IPS-18c (cell line): ENCODE measurements at regions not wholly inside any gene's neighbourhood (a gene's known extent, or its start where the extent isn't known, plus 50 kb on each side); places are given as distances from the start of the nearest gene placed in this dataset.

Source experiments
- H3K4me3 ChIP-seq: 2 replicates; pipeline ENCODE4 v1.7.0; 2013; ENCODE audit warnings: low read depth, mild to moderate bottlenecking, low read length, moderate library complexity; ENCODE audit not compliant: insufficient read depth
- H3K9me3 ChIP-seq: one replicate; pipeline ENCODE4 v1.6.1; 2013; ENCODE audit warnings: mild to moderate bottlenecking, low read length, moderate library complexity; ENCODE audit not compliant: control insufficient read depth, insufficient read depth

DNA sequence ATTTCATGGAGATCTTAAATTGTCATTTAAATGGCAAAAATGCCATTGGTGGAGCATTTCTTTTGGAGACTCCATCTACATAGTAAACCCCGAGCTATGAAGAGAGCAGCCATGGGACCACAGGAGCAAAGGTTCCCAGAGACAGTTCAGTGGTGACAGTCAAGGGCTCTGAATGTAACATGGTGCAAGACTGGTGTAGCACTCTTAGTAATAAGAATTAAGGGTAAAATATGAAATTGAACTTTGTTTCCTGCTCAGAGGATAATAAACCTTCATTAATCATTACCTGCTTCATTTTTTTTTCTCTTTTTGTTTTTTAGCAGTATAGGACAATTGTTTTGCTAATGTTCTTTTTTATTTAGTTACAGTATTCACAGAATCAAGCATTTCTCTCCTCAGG, 717.5 kb upstream of the POM121L12 start:
- no peaks in the 10 kb centered on the region for H3K9me3 ChIP-seq
- no peak overlapping the region for H3K4me3 ChIP-seq

DNA sequence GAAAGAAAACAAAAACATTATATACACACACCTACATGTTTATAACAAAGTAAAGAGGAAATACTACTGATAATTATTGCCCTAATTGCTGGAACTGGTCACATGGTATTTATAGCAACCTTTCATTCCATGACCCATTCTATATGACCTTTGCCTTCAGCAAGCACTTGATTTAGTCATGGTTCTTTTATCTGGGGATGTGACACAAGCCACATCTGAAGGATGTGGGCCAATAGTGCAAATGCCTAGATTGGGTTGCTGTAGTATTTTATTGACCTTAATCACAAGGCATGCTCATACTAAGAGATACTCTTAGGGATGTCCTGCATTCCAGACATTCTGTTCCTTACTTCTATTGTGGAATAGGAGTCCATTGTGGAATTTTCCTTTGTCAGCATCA, 723.5 kb upstream of the POM121L12 start:
- Histone ChIP-seq H3K4me3 (no peak overlapping the region), H3K9me3 (no peaks in the 10 kb centered on the region)

DNA sequence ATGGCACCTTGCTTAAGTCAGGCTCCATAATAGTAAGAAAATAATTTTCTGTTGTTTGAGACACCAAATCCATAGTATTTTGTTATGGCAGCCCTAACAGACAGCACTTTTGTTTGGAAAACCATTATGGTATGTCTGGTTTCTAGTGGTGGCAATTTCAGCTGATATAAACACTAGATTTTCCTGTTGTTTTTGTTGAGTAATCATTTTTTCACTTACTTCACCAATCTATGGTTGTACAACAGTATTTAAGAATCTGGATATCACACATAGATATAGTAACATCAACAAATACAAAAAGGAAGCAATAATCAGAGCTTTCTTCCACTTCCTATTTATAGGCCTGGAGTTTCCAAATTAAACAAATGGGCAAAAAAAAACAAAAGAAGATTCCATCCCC, 725.8 kb upstream of the POM121L12 start:
- H3K9me3 ChIP-seq = no peaks in the 10 kb centered on the region
- no peak overlapping the region for H3K4me3 ChIP-seq

DNA sequence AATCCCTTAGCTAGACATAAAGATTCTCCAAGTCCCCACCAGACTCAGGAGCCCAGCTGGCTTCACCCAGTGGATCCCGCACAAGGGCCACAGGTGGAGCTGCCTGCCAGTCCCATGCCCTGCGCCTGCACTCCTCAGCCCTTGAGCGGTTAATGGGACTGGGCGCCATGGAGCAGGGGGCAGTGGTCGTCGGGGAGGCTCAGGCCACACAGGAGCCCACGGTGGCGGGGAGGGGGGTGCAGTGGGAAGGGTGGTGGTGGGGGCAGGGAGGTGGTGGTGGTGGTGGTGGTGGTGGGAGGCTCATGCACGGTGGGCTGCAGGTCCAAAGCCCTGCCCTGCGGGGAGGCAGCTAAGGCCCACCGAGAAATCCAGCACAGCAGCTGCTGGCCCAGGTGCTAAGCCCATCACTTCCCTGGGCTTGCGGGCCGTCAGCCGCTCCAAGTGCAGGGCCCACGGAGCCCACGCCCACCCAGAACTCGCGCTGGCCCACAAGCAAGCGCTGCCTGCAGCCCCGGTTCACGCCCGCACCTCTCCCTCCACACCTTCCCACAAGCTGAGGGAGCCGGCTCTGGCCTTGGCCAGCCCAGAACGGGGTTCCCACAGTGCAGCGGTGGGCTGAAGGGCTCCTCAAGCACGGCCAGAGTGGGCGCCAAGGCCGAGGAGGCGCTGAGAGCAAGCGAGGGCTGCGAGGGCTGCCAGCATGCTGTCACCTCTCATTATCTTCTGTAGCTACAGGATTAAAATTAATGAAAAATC, 732.5 kb upstream of the POM121L12 start:
- H3K9me3 ChIP-seq = no peaks in the 10 kb centered on the region
- no peak overlapping the region for H3K4me3 ChIP-seq

DNA sequence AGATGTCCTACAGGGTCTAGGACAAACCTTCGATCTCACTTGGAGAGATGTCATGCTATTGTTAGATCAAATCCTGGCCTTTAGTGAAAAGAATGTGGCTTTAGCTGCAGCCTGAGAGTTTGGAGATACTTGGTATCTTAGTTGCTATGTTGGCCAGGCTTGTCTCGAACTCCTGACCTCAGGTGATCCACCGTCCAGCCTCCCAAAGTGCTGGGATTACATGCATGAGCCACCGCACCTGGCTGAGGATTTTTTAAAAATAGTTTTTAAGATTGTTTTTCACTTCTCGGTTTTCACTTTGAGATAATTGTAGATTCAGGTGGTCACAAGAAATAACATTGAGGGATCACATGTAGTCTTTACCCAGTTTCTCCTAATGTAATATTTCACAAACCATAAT, 738.3 kb upstream of the POM121L12 start:
- Histone ChIP-seq H3K9me3 (peaks cover 5% of the 10 kb centered on the region), H3K4me3 (no peak overlapping the region)

DNA sequence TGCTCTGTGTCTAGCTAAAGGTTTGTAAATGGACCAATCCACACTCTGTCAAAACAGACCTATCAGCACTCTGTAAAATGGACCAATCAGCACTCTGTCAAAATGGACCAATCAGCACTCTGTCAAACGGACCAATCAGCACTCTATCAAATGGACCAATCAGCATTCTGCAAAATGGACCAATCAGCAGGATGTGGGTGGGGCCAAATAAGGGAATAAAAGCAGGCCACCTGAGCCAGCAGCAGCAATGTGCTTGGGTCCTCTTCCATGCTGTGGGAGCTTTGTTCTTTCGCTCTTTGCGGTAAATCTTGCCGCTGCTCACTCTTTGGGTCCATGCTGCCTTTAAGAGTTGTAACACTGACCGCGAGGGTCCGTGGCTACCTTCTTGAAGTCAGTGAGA, 740.5 kb upstream of the POM121L12 start:
- H3K9me3 ChIP-seq = peaks cover 5% of the 10 kb centered on the region
- H3K4me3 ChIP-seq = no peak overlapping the region

DNA sequence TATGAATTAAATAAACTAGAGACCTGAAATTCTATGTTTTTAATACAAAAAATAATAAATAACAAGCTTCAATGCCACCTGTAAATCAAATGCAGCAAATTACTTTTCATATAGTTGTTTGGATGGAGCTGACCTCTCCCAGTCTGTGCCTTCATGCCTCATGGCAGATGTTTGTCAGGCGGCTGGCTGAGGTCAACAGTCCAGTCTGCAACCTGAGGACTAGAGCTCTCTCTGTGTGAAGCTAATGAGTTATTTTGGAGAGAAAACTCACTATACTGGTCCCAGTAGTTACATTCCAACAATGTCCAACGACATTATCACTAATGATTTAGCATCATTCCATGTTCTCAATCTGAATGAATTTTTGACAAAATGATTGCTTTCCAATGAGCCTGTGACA, 746.2 kb upstream of the POM121L12 start:
- H3K4me3 ChIP-seq = no peak overlapping the region
- no peaks in the 10 kb centered on the region for H3K9me3 ChIP-seq

DNA sequence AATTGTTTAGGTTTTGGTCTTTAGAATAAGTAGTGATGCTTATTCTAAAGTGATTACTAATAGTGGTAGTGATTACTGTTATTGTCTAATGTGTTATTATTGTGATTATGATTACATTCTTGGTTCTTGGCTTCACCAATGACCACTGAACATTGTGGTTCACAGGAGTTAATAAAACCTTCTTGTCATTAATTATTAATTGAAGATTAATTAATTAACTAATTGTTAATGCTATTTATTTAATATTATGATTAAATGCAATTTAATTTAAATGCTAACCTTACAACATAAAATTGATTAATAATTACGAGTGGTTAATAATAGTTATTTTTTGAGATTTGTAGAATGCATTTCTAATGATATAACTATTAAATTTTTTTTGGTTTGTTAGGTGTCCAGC, 747.7 kb upstream of the POM121L12 start:
- Histone ChIP-seq H3K9me3 (no peaks in the 10 kb centered on the region), H3K4me3 (no peak overlapping the region)

DNA sequence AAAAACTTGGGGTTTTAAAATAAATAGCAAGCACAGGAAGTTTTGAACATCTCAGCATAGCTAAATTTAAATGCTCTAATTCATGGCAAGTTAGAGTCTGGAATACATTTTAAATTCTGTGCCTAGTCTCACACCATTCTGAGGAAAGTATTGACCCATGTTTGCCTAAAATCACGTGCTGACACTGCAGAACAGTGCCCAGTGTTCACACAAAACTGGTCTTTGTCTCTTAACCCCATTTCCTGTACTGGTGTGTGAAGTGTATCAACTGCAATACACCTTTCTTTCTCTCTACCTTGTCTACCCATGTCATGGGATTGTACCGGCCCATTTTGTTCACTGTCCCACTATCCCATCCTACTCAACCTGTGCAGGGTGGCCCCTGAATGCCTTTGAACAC, 749.7 kb upstream of the POM121L12 start:
- Histone ChIP-seq H3K9me3 (peaks cover 4% of the 10 kb centered on the region), H3K4me3 (no peak overlapping the region)

DNA sequence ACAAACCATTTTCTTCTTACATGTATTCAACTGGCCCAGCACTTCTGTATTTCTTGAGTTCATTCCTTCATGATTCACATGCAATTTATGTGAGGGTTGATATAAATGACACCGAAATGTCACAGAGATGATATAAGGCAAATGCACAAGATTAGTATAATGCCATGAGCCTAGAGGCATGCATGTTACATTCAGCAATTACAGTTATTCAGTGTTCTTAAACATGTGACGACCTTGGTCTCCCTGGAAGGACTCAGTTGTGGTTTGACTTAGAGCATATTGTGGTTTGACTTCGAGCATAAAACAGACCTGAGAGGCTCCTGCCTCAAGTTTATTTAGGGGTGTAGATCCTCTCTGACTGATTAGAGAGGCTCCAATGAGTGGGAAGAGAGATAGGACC, 752.1 kb upstream of the POM121L12 start:
- Histone ChIP-seq H3K9me3 (peaks cover 4% of the 10 kb centered on the region), H3K4me3 (no peak overlapping the region)

DNA sequence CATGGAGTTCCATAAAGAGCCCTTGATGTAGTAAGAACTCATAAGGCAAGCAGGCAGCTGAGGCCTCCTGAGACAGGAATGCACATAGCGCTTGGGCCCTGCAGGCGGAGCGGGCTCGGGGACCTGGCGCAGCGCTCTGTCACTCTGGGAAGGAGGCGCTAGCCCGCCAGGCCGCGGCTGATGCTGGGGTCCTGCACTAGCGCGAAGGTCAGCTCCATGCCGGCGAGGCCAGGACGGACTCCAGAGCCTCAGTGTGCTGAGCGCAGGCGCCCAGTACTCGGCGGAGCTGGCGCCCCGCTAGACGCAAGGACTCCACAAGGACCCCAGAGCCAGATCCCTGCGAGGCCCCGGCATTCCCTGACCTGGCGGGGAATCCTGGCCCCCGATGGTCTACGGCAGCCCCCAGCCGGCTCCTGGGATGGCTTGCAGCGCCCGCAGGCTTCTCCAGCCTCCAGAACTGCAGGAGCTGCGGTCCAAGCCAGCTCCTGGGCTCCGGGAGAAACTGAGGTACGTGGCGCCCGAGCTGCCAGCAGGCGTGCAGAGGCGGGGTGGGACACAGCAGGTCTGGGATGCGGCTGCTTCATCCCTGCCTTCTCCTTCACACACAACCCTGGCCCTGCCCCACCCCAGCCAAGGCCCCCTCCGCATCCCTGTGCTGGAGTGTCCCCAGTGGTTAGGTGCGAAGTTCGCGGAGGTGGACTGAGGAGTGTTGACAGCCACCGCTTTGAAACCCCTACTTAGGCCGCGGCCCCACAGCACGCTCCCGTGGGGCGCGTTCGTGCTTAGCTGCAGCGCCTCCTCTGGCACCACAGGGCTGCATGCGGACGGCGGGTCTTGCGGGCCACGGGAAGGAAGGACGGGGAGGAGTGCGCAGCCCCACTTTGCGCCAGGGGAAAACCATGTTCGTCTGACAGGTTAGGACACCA, 761.5 kb upstream of the POM121L12 start:
- Histone ChIP-seq H3K4me3 (no peak overlapping the region), H3K9me3 (peaks cover 2% of the 10 kb centered on the region)

DNA sequence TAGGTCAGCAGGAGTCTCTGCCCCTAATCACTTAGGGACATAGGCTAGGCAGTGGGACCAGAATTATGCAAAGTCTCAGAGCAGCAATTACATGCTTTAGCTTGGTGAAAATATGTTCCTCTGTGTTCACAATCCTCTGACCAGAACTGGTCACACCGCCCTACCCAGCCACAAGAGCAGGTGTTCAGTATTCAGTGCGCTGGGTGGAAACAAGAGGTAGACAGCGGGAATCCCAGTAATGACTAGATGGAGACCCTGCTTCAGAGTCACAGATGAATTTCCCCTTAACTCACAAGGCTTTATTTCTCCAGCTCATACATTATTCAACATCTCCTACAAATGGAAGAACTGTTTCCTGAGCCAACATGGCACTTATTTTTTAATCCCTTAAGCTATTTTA, 763.7 kb upstream of the POM121L12 start:
- no peak overlapping the region for H3K4me3 ChIP-seq
- peaks cover 2% of the 10 kb centered on the region for H3K9me3 ChIP-seq

DNA sequence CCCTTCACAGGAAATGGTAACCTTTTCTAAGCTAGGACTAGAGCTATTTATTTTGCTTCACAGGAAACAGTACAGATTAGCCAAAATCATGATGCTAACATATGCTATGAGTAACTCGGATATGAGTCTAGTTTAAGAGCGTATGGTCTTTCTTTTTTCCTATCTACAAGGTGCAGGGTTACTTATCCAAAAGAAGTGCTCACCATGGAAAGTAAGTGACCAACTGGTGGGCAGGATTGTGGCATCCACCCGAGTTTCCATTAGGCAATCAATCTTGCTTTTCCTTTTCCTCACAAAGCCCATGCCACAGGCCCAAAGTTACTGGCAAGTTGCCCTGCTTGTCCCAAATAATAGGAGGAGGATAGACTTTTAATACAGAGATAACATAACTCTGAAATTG, 765.1 kb upstream of the POM121L12 start:
- H3K9me3 ChIP-seq = peaks cover 2% of the 10 kb centered on the region
- H3K4me3 ChIP-seq = no peak overlapping the region

DNA sequence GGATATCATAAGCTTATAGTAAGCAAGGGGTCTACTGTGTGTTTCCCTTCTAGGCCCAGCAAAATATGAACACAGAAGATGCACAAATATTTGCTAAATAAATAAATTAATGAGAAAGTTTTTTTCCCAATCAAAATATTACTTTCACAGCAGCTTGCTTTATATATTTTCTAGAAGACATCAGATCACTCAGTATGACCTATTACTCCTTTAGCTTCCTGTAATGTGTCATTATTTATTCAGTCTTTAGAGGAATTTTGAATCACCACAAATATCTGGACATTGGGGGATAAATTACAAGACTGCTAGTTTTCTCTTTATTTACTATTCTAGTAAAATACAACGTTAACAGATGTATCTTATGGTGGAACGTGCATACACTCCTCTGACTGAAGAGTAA, 765.8 kb upstream of the POM121L12 start:
- no peak overlapping the region for H3K4me3 ChIP-seq
- peaks cover 2% of the 10 kb centered on the region for H3K9me3 ChIP-seq

DNA sequence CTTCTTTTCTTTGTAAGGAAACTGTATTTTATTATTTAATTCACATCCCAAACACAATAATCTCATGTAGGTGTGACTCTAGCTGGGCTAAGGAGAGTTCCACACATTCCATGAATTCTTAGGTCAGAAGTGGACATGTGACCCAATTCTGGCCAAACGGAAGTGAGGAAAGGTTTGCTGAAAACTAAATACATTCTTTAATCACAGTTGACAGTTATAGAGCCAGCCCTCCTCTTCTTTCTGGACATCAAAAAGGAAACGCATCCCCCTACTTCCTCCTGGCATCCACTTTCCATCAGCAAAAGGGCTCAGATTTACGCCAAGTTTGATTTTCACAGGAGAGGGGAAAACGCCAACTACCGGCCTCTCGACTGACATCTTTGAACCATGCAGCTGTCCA, 774.4 kb upstream of the POM121L12 start:
- H3K9me3 ChIP-seq = no peaks in the 10 kb centered on the region
- no peak overlapping the region; the same call in 1 of the 2 replicates for H3K4me3 ChIP-seq

DNA sequence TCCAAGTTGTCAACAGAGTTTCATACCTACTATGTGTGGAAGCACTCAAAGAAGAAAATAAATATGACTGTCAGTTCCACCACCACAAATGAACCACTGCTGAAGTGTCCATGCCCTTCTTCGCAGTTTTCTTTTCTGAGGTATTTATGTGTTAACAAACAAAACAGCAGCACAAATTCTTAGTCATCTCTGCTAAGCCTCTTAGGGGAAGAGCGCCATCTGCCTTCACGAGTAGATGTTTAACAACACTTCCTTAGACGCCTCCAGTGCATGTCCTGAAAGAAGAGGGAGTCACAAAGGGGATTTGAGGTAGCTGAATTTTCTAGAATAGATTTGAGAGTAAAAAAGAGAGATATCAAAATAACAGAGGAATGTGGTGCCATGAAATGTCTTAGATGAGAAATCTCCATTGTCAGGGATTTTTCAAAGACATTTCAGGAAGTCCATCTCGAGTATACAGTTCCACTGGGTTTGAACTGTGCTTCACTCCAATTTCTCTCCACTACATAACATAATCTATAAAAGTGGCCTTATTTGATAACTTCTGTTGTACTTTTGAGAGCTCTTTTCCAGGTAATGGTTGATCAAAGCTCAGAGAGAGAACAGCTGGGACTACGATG, 775.3 kb upstream of the POM121L12 start:
- no peak overlapping the region for H3K4me3 ChIP-seq
- no peaks in the 10 kb centered on the region for H3K9me3 ChIP-seq

DNA sequence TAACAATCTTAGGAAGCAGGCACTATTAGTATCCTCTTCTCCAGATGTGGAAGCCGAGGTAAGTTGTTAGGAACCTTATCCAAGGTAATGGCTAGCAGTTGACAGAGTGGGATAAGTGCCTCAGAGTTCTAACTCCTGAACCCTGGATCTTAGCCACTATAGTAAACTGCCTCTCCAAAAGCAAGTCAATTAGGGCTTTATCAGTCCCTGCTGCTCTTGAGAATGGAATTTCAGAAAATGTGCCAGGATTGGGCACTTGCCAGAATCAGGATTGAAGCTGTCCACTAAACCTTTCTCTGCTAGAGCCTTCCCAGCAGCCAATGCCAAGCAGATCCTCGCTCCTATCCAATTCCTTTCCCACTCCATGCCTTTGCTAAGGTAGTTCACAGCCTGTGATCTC, 777.5 kb upstream of the POM121L12 start:
- Histone ChIP-seq H3K4me3 (no peak overlapping the region), H3K9me3 (no peaks in the 10 kb centered on the region)
